H4 (cell line): ENCODE measurements at regions not wholly inside any gene's neighbourhood (a gene's known extent, or its start where the extent isn't known, plus 50 kb on each side); places are given as distances from the start of the nearest gene placed in this dataset.

Source experiments
- DNase-seq: peaks from one replicate; pipeline ENCODE4 v3.0.0-alpha.2; 2015; ENCODE audit warnings: low spot score

DNA sequence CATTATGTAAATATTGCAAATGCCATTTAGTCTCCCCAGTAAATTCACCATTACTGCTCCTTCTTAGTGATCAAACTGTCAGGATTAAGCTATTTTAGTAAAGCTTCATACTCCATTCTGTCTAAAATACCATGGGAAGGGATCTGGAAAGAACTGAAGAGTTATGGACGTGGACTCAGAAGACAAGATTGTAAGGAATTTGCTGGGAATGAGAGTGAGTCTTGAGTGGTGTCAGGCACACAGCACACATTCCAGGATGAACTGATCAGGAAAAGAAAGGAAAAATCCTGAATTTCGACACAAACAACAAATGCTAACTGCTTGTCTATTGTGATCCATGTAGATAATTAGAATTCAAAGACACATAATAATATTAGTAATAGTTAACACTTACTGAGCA lies 311.0 kb downstream of the CENPC start:
- no peak for DNase-seq

- DNase-seq: no peak
These were observed 316.2 kb downstream of the CENPC start for GRCh38 chr4:67229148-67229547.

- no peak for DNase-seq
These were observed 324.4 kb downstream of the CENPC start for GRCh38 chr4:67220861-67221260.

DNA sequence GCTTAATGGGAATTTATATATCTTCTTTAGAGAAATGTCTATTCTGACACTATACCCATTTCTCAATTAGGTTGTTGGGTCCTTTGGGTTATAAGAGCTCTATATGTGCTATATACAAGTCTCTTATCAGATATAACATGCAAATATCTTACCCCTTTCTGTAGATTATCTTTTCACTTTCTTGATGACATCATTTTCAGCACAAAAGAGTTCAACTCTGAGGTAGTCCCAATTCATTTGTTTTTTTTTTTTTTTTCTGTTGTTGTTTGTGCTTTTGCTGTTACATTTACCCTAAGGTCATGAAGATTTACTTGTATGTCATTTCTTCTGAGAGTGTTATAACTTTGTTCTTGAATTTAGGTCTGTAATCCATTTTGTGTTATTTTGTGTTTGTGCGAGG lies 326.4 kb downstream of the CENPC start:
- DNase-seq: no peak

DNA sequence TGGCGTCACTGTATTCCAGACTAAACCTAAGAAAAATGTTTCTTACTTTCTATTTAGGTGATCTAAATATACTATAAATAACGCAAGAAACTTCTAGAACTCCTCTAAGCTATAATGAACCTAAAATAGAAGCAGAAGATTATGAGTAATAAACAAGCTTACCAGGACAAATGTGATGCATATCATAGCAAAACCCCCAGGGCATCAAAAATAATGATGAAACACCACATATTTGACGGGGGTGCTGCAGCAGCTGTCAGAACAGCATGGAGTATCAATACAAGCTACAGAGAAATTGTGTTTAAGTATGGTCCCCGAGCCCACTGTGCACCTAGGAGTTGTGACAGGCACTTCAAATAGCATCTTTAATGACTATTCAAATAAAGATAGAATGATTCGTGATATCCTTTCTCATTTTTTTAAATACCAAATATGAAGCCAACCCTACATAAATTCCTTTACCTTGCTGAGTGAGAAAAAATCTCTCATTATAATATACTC lies 337.3 kb downstream of the CENPC start:
- DNase-seq: no peak

DNA sequence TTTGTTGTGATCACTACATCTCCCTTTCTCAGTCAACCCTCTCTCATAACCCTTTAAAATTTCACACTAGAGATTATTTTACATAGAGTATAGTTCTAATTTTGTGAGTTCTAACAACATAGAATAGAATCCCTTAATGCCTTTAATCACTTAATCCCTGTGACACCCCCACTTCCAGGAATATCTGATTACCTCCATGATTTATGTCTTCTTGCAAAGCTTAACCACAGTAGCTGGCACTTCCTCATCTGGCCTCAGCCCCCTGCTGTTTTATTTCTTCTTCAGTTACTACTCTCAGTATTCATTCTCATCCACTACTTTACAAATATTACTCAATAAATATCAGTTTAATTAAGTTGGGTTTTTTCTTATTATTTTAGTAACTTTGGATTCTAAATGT lies 340.9 kb downstream of the CENPC start:
- DNase-seq: no peak

GRCh38 chr4:67201334-67201733 lies 344.0 kb downstream of the CENPC start:
- DNase-seq: no peak

DNA sequence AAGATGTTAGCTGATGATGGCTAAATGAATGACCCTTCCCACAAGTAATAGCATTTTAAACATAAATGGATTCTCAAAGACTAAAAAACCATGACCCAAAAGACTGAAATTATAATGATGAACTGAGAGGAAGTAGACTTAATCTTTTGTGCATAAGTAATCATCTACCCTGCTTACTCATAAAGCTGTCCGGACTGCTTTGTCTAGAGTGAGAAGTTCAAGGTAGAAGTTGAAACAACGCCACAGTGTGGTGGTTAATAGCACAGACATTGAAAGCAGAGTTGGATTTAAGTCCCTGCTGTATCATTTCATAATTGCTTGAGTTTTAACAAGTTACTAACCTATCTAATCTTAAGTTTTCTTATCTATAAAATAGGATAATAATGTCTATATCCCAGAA lies 346.6 kb downstream of the CENPC start:
- peak; percentile 63 for DNase-seq

- no peak for DNase-seq
These were observed 377.5 kb downstream of the CENPC start for GRCh38 chr4:67167849-67168248.

GRCh38 chr4:67162690-67163089 lies 382.6 kb downstream of the CENPC start:
- no peak for DNase-seq

GRCh38 chr4:67161311-67161710 lies 384.0 kb downstream of the CENPC start:
- DNase-seq: no peak

DNA sequence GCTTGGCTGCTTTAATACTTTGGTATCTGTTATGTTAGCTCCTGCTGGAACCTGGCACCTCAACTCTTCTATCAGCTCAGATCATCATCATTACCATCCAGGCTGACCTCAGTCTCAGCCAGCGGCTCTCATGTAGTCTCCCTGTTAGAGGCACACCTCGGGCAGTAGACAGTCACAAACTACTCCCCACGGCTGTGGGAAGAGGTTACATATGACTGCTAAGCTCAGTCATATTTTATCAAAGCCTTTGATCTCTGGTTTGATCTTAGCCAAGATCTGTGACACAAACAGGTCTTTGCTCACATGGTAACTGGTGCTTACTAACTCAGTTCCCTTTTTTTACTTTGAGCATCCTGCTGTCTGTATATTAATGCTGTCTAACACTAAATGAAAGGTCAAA lies 384.9 kb downstream of the CENPC start:
- DNase-seq: no peak

GRCh38 chr4:67158666-67159065 lies 386.6 kb downstream of the CENPC start:
- no peak for DNase-seq

GRCh38 chr4:67152976-67153375 lies 392.3 kb downstream of the CENPC start:
- DNase-seq: no peak

- no peak for DNase-seq
These were observed 393.6 kb downstream of the CENPC start for GRCh38 chr4:67151376-67152343.

DNA sequence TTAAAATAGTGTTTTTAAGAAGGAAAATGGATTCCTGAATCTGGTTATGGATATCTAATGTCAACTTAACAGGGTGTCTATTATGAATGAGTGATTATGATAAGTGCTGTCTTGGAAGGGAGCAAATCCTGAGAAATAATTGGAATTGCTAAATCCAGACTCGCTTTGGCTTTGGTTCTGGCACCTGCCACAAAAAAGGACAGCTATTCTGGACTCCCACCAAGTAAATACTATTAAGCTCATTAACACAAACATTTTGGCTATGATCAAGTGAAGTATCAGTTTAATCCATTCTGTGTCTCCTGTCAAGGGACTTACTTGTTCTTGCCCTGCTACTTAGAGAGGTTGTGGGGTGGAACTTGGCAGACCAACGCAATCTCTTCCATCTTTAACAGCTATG lies 403.7 kb downstream of the CENPC start:
- DNase-seq: no peak

DNA sequence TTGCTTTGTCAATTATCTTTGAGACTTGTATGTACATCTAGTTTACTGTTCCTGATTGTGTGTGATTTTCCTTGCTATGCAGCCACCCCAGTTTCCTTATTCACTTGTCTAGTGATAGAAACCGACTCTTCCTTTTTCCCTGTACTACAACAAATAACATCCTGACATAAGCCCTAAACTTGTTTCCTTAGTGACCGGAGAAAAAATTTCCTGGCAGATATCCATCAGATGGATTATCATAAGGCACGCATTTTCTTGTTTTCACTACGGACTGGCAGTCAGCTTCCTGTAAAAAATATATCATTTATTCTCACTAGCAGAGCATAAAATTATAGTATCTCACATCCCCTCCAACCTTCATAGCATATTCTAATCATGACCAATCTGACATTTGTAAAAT lies 410.7 kb downstream of the CENPC start:
- DNase-seq: no peak

- DNase-seq: no peak
These were observed 412.1 kb downstream of the CENPC start for GRCh38 chr4:67133162-67133561.

- DNase-seq: no peak
These were observed 414.1 kb downstream of the CENPC start for GRCh38 chr4:67131224-67131623.

- DNase-seq: no peak
These were observed 414.9 kb downstream of the CENPC start for GRCh38 chr4:67130411-67130810.

GRCh38 chr4:67126570-67126969 lies 418.7 kb downstream of the CENPC start:
- no peak for DNase-seq

DNA sequence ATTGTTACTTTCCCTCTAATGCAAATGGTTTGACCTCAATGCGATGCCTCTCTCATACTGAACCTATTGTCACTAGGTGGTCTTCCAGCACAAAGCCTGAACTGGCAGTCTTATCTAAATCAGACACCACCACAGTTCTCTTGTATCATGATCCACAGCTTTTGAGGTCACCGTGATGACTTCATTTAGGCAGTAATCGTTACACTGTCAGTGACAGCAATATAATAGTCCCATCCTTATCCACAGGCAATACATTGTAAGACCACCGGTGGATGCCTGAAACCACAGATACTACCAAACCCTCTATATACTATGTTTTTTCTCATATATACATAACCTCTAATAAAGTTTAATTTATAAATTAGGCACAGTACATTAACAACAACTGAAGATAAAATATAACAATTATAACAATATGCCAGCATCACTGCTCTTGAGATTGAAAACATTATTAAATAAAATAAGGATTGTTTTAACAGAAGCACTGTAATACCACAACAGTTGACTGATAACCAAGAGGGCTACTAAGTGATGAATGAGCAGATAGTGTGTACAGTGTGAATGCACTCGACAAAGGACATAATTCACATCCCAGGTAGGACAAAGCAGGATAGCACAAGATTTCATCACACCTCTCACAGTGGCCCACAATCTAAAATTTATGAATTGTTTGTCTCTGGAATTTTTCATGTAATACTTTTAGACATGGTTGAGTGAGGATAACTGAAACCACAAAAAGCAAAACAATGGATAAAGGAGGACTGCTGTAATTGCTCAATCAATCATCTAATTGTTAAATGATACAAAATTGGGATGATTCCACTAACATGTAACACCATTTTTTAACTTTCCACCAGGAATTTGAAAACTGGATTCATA lies 419.4 kb downstream of the CENPC start:
- DNase-seq: no peak

DNA sequence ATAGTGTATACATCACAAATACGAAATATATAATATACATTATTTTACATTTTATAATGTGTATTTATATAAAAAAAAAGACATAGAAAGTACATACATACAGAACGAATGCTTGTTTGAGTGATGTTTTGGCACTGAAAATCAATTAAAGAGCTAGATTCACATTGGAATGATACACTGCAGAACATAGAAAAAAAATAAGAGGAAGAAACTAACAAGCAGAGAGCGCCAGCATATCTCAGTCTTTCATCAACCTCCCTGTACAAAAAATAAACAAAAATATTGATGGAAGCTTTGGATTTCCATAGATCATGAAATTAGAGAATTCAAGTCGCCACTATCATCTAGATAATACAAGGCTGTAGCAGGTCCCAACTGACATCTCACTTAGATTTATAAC lies 420.6 kb downstream of the CENPC start:
- DNase-seq: no peak
